BE2C (cell line): ENCODE measurements at regions not wholly inside any gene's neighbourhood (a gene's known extent, or its start where the extent isn't known, plus 50 kb on each side); places are given as distances from the start of the nearest gene placed in this dataset.

Source experiments
- DNase-seq: peaks from one replicate; pipeline ENCODE4 v3.0.0-alpha.2; 2020
- H3K27me3 ChIP-seq: fragments of 250-450 bp; sonication (Bioruptor Pico); 2 replicates; pipeline ENCODE4 v1.5.1; 2020; ENCODE audit warnings: mild to moderate bottlenecking
- H3K36me3 ChIP-seq: fragments of 250-450 bp; sonication (Bioruptor Pico); 2 replicates; pipeline ENCODE4 v1.5.1; 2020; ENCODE audit warnings: mild to moderate bottlenecking
- H3K4me1 ChIP-seq: fragments of 250-450 bp; sonication (Bioruptor Pico); 2 replicates; pipeline ENCODE4 v1.5.1; 2020
- H3K4me3 ChIP-seq: 2 replicates; pipeline ENCODE4 v1.5.1; 2011; ENCODE audit warnings: low read depth, low read length
- H3K9me3 ChIP-seq: fragments of 250-450 bp; sonication (Bioruptor Pico); 2 replicates; pipeline ENCODE4 v1.5.1; 2020
- CTCF ChIP-seq: IDR thresholded peaks from 2 replicates; pipeline ENCODE4 v1.5.1; 2012; ENCODE audit warnings: mild to moderate bottlenecking, low read depth, low read length

GRCh38 chr4:148530114-148530513, 87.9 kb upstream of the NR3C2 start:
- no peak for TF ChIP-seq CTCF
- Histone ChIP-seq H3K4me3 (no peak overlapping the region), H3K4me1 (no peaks in the 10 kb centered on the region), H3K36me3 (no peaks in the 10 kb centered on the region), H3K9me3 (no peaks in the 10 kb centered on the region), H3K27me3 (no peaks in the 10 kb centered on the region)
- no peak for DNase-seq

GRCh38 chr4:148527571-148527970, 85.4 kb upstream of the NR3C2 start:
- TF ChIP-seq CTCF, result no peak
- Histone ChIP-seq H3K4me1 (no peaks in the 10 kb centered on the region), H3K4me3 (no peak overlapping the region), H3K27me3 (no peaks in the 10 kb centered on the region), H3K9me3 (no peaks in the 10 kb centered on the region), H3K36me3 (no peaks in the 10 kb centered on the region)
- no peak for DNase-seq

GRCh38 chr4:148522995-148523394, 80.8 kb upstream of the NR3C2 start:
- Histone ChIP-seq H3K27me3 (no peaks in the 10 kb centered on the region), H3K4me1 (no peaks in the 10 kb centered on the region), H3K9me3 (no peaks in the 10 kb centered on the region), H3K4me3 (no peak overlapping the region), H3K36me3 (no peaks in the 10 kb centered on the region)
- no peak for TF ChIP-seq CTCF
- no peak for DNase-seq

GRCh38 chr4:148515248-148515647, 73.0 kb upstream of the NR3C2 start:
- no peak for DNase-seq
- H3K36me3 ChIP-seq, result no peaks in the 10 kb centered on the region
- 0 out of 2 replicates have a peak, but pooled peaks cover 4% of the 10 kb centered on the region for H3K27me3 ChIP-seq
- H3K9me3 ChIP-seq, result no peaks in the 10 kb centered on the region
- no peaks in the 10 kb centered on the region for H3K4me1 ChIP-seq
- H3K4me3 ChIP-seq, result no peak overlapping the region
- TF ChIP-seq CTCF, result no peak

GRCh38 chr4:148514581-148514980, 72.4 kb upstream of the NR3C2 start:
- no peaks in the 10 kb centered on the region for H3K9me3 ChIP-seq
- H3K36me3 ChIP-seq, result no peaks in the 10 kb centered on the region
- no peaks in the 10 kb centered on the region for H3K4me1 ChIP-seq
- H3K27me3 ChIP-seq, result 0 out of 2 replicates have a peak, but pooled peaks cover 4% of the 10 kb centered on the region
- no peak for DNase-seq
- no peak for TF ChIP-seq CTCF
- H3K4me3 ChIP-seq, result no peak overlapping the region

- no peak for DNase-seq
- H3K4me3 ChIP-seq, result no peak overlapping the region
- no peak for TF ChIP-seq CTCF
- H3K9me3 ChIP-seq, result no peaks in the 10 kb centered on the region
- 0 out of 2 replicates have a peak, but pooled peaks cover 4% of the 10 kb centered on the region for H3K27me3 ChIP-seq
- no peaks in the 10 kb centered on the region for H3K36me3 ChIP-seq
- no peaks in the 10 kb centered on the region for H3K4me1 ChIP-seq
Observed at GRCh38 chr4:148514041-148514440, 71.8 kb upstream of the NR3C2 start.
